Fibroblast of pulmonary artery (primary cell): ENCODE measurements at regions not wholly inside any gene's neighbourhood (a gene's known extent, or its start where the extent isn't known, plus 50 kb on each side); places are given as distances from the start of the nearest gene placed in this dataset.

Experiments
- DNase-seq: peaks from one replicate; pipeline ENCODE4 v3.0.0-alpha.2; 2010; ENCODE audit warnings: low read depth
- H3K4me3 ChIP-seq: replicated peaks from 2 replicates; pipeline ENCODE4 v1.5.1; 2011; ENCODE audit warnings: low read depth, mild to moderate bottlenecking, control low read depth, low read length, moderate library complexity
- TF ChIP-seq, protein P1 (sequence below): IDR thresholded peaks from 2 replicates; pipeline ENCODE4 v1.5.1; 2011; ENCODE audit warnings: mild to moderate bottlenecking, control low read depth, low read length, inconsistent platforms; ENCODE audit errors: missing control alignments

DNA sequence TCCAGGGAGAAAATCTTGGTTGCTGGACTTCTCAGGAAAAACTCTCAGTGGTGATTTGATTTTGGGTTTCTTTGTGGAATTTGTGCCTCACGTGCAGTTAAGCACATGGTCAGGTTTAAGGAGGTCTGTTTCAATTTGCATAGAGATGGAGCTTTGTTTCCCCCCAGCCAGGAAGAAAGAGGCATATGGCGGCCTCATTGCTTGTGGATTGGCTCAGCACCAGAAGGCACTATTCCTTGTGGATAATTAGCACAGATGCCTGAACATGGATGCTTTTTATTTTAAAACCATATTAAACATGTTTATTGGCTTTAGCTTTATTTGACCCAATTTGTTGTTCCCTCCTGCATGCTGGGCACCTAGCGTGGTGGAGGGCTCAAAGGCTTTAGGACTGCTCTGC, 125.1 kb upstream of the RGMA start:
- DNase-seq: no peak
- TF ChIP-seq, protein P1, sequence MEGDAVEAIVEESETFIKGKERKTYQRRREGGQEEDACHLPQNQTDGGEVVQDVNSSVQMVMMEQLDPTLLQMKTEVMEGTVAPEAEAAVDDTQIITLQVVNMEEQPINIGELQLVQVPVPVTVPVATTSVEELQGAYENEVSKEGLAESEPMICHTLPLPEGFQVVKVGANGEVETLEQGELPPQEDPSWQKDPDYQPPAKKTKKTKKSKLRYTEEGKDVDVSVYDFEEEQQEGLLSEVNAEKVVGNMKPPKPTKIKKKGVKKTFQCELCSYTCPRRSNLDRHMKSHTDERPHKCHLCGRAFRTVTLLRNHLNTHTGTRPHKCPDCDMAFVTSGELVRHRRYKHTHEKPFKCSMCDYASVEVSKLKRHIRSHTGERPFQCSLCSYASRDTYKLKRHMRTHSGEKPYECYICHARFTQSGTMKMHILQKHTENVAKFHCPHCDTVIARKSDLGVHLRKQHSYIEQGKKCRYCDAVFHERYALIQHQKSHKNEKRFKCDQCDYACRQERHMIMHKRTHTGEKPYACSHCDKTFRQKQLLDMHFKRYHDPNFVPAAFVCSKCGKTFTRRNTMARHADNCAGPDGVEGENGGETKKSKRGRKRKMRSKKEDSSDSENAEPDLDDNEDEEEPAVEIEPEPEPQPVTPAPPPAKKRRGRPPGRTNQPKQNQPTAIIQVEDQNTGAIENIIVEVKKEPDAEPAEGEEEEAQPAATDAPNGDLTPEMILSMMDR: no peak
- no peak overlapping the region for H3K4me3 ChIP-seq

DNA sequence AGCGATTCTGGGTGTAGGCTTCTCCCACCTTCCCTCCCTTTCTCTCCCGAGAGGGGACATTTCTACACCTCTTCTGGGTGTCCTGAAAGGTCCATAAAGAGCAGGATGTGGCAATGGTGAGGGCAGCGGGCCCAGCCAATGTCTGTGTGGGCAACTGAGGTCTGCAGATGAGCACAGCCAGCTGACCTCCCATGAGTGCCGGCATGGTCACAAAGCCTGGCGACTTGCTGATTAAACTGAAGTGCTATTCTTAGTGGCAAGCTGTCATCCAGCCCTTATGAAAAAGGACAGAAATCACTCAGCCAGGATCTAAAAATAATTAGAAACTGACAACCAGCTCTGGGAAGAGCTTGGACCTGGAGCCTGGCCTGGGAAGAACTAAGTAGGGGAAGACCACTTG, 124.3 kb upstream of the RGMA start:
- DNase-seq: no peak
- no peak overlapping the region for H3K4me3 ChIP-seq
- TF ChIP-seq, protein P1: no peak

DNA sequence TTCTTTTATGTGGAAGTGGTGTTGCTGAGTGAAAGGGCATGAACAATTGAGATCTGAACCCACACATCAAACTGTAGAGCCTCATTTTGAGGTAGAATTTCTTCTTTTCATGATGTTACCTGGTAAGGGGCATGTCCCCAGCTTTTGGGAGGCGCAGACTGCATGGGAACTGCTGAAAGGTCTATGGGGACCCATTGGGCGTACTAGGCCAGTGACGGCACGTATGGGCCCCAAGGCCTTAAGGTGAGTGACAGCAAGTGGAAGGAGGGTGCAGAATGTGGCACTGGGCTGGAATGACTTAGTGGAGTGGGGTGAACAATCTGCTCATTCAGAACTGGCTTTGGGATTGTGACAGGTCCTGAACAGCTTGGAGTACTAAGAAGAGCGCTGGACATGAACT, 123.6 kb upstream of the RGMA start:
- H3K4me3 ChIP-seq: no peak overlapping the region
- no peak for DNase-seq
- TF ChIP-seq, protein P1: no peak

DNA sequence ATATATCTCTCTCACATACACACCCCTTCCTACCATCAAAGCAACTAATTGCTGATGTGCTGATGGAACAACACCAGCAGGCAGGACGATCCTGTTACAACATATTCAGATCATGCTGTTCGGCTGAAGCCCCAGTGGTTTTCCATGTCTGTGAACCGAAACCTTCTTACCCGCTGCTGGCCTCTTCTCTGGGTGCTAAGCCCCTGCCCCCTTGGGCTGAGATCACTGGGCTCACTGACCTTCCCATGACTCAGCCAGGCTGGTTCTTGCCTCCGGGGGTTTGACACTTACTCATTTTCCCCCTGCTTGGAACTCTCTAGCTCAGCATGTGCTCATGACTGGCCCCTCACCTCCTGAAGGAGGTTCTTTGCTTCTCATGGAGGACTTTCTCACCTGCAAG, 122.0 kb upstream of the RGMA start:
- DNase-seq: no peak
- TF ChIP-seq, protein P1: no peak
- H3K4me3 ChIP-seq: no peak overlapping the region

DNA sequence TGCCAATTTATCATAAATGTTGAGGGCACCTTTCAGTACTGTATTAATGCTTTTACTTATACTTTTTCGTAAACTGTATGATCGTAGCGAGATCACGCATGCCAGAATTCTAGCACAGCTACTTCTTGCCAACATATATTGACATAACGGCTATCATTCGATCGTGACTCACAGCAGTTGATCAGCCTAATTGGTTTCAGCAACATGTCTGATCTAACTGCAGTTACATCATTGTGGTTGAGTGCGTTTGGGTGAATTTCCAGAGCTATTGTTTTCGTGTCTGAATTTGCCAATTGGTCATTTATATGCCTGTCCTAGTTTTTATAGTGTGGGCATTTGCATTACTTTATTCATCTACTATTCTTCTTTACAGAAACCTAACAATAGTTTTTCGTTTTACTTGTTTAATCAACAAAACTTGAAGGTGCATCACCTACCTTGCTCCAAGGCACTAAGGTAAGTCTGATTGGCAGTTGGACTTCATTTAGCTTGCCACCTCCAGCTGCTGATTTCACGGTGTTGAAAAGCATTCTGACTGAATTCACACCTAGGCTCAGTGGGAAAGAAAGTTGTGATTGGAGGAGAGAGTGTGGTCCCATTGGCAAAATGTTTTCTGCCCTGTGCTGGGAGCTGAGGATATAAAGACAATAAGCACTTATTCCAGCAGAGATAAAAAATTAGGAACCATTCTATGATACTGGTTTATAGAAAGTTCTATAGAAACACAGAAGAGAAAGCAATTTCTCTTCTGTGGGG, 120.9 kb upstream of the RGMA start:
- DNase-seq: no peak
- TF ChIP-seq, protein P1: no peak
- H3K4me3 ChIP-seq: no peak overlapping the region

DNA sequence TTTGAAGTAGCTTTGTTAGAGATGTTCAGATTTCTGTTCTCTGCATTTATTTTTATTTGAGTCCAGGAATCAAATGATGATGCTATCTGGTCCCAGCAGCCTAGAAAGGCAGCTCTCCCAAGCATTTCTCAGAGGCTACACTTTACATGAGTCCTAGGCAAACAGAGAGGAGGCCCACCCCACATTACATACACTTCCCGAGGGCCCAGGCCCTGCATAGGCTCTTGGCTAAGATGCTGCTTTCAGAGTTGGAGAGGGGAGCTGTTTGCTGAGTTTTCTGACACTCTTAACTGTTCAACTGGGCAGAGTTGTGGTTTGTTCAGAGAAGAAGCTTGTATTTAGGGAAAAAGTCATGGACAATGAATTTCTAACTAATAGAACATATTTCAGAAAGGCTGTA, 117.9 kb upstream of the RGMA start:
- no peak overlapping the region for H3K4me3 ChIP-seq
- TF ChIP-seq, protein P1: no peak
- DNase-seq: no peak

DNA sequence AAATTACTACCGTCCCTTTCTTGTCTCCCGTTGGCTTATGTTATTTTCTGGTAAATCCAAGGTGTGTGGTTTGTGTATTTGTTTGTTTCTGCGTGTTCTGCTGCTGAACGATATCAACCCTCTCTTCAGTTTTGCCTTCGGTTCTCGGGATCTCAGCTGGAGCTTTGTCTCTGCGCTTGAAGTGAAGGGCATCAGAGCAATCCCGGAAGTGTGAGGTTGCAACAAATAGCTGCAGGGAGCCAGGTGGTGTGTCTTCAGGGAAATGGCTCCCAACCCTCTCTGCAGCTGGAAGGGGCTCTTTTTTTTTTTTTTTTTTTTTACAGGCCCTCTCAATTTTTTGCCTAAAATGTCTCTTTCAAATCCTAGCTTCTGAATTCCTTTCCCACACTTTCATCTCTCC, 116.4 kb upstream of the RGMA start:
- H3K4me3 ChIP-seq: no peak overlapping the region
- no peak for DNase-seq
- TF ChIP-seq, protein P1: no peak
